ENCODE measurements at regions not wholly inside any gene's neighbourhood (a gene's known extent, or its start where the extent isn't known, plus 50 kb on each side); places are given as distances from the start of the nearest gene placed in this dataset.

DNA sequence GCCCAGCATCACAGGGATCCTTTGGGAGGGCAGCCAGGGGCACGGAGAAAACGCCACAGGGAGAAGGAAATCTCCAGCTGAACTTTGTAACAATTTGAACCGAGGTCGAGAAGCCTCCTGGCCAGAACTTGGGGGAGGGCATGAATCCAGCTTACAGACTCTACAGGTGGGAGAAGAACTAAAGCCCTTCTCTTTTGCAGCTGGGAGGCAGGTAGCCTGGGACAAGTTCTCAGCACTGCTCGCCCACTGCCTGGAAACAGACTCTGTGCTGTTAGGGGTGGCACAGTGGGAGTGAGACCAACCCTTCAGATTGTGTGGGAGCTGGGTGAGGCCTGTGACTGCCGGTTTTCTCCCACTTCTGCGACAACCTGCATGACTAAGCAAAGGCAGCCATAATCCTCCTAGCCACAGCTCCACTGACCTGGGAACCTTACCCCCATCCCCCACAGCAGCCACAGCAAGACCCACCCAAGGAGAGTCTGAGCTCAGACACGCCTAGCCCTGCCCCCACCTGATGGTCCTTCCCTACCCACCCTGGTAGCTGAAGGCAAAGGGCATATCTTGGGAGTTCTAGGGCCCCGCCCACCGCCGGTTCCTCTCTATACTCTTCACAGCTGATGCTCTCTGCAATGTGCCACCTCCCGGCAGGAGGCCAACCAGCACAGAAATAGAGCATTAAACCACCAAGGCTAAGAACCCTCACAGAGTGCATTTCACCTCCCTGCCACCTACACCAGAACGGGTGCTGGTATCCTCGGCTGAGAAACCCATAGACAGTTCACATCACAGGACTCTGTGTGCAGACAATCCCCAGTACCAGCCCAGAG lies 136.0 kb upstream of the SIX2 start:
- no peak for ATAC-seq
- peaks cover 43% of the 10 kb centered on the region for H3K27me3 ChIP-seq
- WGBS, 2 donors (ENCODE audit: low coverage in 1 of 2) = 80% methylated on average over 6 of the region's 14 CpGs; no CpG with 5 or more reads in 1 of the 2 donors
- no peak overlapping the region for H3K27ac ChIP-seq
- no peak for TF ChIP-seq POLR2AphosphoS5 (IDR thresholded peaks at IDR 0.05)
- no peak for TF ChIP-seq EP300 (IDR thresholded peaks at IDR 0.05)
- no peak for TF ChIP-seq POLR2A (IDR thresholded peaks at IDR 0.05)
- TF ChIP-seq, protein P1, sequence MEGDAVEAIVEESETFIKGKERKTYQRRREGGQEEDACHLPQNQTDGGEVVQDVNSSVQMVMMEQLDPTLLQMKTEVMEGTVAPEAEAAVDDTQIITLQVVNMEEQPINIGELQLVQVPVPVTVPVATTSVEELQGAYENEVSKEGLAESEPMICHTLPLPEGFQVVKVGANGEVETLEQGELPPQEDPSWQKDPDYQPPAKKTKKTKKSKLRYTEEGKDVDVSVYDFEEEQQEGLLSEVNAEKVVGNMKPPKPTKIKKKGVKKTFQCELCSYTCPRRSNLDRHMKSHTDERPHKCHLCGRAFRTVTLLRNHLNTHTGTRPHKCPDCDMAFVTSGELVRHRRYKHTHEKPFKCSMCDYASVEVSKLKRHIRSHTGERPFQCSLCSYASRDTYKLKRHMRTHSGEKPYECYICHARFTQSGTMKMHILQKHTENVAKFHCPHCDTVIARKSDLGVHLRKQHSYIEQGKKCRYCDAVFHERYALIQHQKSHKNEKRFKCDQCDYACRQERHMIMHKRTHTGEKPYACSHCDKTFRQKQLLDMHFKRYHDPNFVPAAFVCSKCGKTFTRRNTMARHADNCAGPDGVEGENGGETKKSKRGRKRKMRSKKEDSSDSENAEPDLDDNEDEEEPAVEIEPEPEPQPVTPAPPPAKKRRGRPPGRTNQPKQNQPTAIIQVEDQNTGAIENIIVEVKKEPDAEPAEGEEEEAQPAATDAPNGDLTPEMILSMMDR (IDR thresholded peaks at IDR 0.05) = no peak
- peaks cover 0 to 13% (median 0%) of the 10 kb centered on the region in 3 donors for H3K9me3 ChIP-seq
- no peaks in the 10 kb centered on the region for H3K4me1 ChIP-seq
- H3K4me3 ChIP-seq = no peak overlapping the region
- H3K36me3 ChIP-seq = no peaks in the 10 kb centered on the region

GRCh38 chr2:45141883-45142866 lies 132.9 kb upstream of the SIX2 start:
- Histone ChIP-seq H3K27me3 (peaks cover 43% of the 10 kb centered on the region), H3K9me3 (peaks cover 0 to 3% (median 0%) of the 10 kb centered on the region in 3 donors), H3K27ac (no peak overlapping the region), H3K4me1 (no peaks in the 10 kb centered on the region), H3K36me3 (no peaks in the 10 kb centered on the region), H3K4me3 (no peak overlapping the region)
- WGBS, 2 donors (ENCODE audit: low coverage in 1 of 2) = 87 to 90% methylated on average over 2 to 3 of the region's 5 CpGs
- no peak for ATAC-seq
- TF ChIP-seq EP300 (IDR thresholded peaks at IDR 0.05) (no peak), POLR2A (IDR thresholded peaks at IDR 0.05) (no peak), POLR2AphosphoS5 (IDR thresholded peaks at IDR 0.05) (no peak)
- TF ChIP-seq, protein P1 (IDR thresholded peaks at IDR 0.05) = no peak

DNA sequence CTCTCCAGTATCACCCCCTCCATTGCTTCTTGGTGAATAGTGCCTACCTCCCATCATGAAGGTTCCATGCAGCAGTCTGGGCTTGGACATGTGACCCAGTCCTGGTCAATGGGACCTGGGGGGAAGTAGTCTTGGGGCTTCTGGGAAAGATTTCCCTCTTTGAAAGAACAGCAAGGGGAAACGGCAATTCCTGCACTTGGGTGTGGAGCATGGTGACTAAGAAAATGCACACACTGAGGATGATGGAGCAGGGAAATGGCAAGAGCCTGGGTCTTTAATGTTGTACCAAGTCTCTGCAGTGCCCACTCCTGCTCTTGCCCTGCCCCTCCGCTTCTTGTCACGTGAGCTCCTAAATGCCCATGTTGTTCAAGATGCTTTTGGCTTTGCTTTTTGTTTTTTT lies 131.4 kb upstream of the SIX2 start:
- H3K9me3 ChIP-seq = no peaks in the 10 kb centered on the region
- no peak for ATAC-seq
- H3K27me3 ChIP-seq = peaks cover 42% of the 10 kb centered on the region
- no peaks in the 10 kb centered on the region for H3K4me1 ChIP-seq
- H3K4me3 ChIP-seq = no peak overlapping the region
- no peaks in the 10 kb centered on the region for H3K36me3 ChIP-seq
- TF ChIP-seq EP300 (IDR thresholded peaks at IDR 0.05) = no peak
- TF ChIP-seq POLR2AphosphoS5 (IDR thresholded peaks at IDR 0.05) = no peak
- TF ChIP-seq POLR2A (IDR thresholded peaks at IDR 0.05) = no peak
- TF ChIP-seq, protein P1 (IDR thresholded peaks at IDR 0.05) = no peak
- no peak overlapping the region for H3K27ac ChIP-seq
- WGBS, 2 donors (ENCODE audit: low coverage in 1 of 2) = 83 to 94% methylated on average over 1 to 3 of the region's 3 CpGs

DNA sequence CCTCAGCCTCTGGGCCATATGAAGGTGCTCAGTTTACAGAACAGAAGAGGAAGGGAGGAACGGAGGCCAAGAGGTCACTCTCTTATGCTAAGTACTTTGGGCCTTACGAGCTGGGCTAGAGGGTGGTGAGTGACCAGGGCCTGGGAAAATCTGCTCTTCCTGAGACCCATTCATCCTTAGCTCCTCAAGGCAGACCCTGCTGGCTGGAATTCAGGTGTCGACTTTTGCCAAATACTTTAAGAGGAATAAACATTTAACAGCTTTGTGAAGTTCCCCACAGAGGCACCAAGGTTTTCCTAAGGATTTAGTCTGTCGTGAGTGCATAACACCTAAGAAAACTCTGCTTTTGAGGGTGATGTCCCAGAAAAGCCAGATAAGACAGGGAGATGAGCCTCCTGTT lies 129.7 kb upstream of the SIX2 start:
- no peaks in the 10 kb centered on the region for H3K4me1 ChIP-seq
- no peaks in the 10 kb centered on the region for H3K9me3 ChIP-seq
- no peak for ATAC-seq
- no peak overlapping the region for H3K27ac ChIP-seq
- no peak overlapping the region for H3K4me3 ChIP-seq
- peaks cover 28% of the 10 kb centered on the region for H3K27me3 ChIP-seq
- WGBS, 2 donors (ENCODE audit: low coverage in 1 of 2) = 48 to 67% methylated on average over 2 of the region's 4 CpGs
- H3K36me3 ChIP-seq = no peaks in the 10 kb centered on the region
- TF ChIP-seq, protein P1 (IDR thresholded peaks at IDR 0.05) = no peak
- no peak for TF ChIP-seq POLR2A (IDR thresholded peaks at IDR 0.05)
- TF ChIP-seq POLR2AphosphoS5 (IDR thresholded peaks at IDR 0.05) = no peak
- no peak for TF ChIP-seq EP300 (IDR thresholded peaks at IDR 0.05)
